ENCODE measurements at regions not wholly inside any gene's neighbourhood (a gene's known extent, or its start where the extent isn't known, plus 50 kb on each side); places are given as distances from the start of the nearest gene placed in this dataset.
A peak's percentile ranks its signal among the peaks of the same experiment; 100 is the strongest.

DNA sequence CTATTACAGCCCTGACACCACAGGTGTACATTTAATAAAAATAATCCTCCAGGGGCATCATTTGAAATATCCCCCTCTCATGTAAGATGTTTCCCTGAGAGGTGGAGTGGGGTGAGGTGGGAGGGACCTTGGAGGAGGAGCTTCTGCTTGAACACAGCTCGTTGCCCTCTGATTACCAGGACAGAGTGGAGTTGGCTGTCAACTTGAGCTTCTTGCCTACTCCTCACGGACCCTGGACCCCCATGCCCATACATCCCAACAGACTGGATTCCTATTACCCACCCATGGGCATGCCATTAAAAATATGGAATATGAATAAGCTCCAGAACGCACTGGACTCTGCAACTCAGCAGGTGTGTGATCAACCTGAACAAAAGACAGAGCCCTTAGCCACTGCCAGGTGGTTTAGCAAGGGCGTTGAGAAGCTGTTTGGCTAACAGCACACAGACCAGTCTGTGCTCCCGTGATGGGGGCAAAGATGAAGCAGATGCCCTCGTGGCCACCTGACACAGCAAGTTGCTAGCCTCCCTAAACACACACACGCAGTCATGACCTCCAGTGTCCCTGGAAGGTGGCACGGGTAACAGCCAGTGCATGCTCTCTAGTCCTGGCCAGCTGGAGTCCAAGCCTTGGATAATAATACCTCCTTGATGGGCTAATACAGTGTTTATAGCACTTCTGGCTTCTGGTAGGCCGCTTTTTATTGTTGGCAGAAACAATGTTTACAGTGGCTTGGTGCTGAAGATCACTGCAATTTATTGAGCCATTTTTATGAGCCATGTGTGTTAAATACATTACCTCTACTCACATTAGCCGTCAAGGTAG, 155.0 kb downstream of the TOMM20 start:
- no peak for DNase-seq

DNA sequence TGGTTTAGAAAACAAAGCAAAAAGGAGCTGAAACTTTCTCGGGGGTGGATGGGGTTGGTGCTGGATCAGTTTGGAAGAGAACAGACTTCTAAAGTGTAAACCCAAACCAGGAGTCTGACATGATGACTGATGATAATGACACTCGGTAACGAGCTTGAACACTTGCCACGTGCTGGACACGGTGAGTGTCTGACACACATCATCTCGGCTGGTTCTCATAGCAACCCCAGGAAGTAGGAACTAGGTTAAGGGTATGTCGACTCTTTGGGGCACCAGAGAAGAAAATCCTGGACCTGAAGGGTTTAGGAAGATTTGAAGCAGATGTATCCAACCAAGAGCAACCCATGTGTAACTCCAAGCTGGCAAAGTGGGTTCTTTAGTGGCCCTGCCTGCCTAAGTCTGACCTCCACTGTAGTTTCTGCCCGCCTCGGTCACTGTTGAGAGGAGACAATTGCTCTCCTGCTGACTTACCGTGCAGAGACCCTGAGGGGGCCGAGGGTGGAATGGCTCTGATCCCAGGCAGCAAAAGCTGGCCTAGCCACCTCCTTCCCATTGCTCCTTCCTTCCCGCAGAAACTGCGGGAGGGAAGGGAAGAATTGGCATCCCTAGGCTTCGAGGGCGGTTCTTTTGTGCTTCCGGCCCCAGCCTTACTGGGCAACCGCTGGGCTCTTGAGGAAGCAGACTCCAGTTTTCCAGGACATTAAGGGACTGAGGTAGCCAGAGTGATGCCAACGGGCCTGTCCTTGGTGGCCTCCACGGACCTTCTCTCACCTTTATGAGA, 156.0 kb downstream of the TOMM20 start:
- no peak for DNase-seq

DNA sequence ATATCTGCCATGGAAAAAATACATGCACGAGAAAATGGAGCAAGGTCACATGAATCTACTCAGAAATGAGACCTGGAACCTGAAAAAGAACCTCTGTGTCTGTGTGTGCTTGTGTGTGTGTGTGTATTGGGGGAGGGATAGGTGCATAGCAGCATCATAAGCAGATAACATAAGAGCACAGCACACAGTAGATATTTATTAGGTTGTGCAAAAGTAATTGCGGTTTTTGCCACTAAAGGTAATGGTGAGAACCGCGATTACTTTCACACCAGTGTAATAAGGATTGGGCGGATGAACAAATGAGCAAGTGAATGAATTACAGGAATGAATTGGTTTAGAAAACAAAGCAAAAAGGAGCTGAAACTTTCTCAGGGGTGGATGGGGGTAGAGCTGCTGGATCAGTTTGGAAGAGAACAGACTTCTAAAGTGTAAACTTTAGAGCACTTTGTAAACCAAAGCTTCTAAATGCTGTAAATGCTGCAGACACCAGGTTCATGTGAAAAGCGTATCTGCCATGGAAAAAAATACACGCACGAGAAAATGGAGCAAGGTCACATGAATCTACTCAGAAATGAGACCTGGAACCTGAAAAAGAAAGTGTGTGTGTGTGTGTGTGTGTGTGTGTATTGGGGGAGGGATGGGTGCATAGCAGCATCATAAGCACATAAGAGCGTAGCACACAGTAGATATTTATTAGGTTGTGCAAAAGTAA, 156.9 kb downstream of the TOMM20 start:
- DNase-seq, result no peak

DNA sequence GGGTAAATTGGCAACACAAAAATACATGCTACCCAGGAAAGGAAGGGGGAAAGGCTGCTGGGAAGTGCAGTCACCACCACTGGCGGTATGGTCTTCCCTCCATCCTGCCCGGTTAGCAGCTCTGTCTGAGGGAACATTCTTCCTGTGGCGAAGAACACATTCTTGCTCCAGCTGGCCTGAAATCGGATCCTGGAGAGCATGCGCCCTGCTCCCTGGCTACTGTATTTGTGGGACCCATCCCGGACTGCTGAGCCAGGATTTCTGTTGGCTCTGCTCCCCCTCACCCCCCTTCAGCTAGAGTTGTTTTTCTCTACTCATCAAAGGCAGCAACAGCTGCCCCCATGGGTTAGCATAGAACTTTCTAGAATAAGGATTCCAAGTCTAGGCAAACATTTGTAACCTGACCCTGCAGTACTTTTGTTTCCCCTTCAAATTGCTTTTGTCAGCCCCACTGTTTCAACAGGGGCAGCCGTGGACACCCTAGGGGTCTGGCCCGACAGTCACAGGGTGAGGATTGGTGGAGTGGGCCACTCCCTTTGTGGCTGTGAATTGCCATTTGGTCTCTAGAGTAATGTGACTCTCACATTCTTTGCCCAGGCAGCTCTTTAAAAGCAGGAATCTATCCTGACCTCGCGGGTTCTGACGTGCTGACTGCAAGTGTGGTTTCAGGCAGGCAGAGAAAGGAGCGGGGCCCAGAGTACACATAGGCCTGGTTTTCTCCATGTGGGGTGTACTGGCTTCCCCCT, 157.7 kb downstream of the TOMM20 start:
- DNase-seq, result peak; percentile 98

DNA sequence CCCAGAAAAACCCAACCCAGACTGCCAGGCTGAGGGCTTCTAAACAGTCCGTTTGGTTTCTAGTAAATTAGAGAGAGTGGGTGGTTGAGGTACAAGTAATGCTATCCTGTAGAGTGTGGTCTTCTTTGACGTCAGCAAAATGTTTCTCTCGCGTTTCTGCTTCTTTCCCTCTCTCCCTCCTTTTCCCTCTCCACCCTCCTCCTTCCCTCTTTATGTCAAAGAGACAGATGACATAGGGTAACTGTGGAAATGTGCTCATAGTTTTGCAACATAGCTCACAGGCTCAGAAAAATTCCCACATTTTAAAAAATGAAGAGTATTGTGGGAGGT, 158.3 kb downstream of the TOMM20 start:
- DNase-seq, result peak; percentile 79

DNA sequence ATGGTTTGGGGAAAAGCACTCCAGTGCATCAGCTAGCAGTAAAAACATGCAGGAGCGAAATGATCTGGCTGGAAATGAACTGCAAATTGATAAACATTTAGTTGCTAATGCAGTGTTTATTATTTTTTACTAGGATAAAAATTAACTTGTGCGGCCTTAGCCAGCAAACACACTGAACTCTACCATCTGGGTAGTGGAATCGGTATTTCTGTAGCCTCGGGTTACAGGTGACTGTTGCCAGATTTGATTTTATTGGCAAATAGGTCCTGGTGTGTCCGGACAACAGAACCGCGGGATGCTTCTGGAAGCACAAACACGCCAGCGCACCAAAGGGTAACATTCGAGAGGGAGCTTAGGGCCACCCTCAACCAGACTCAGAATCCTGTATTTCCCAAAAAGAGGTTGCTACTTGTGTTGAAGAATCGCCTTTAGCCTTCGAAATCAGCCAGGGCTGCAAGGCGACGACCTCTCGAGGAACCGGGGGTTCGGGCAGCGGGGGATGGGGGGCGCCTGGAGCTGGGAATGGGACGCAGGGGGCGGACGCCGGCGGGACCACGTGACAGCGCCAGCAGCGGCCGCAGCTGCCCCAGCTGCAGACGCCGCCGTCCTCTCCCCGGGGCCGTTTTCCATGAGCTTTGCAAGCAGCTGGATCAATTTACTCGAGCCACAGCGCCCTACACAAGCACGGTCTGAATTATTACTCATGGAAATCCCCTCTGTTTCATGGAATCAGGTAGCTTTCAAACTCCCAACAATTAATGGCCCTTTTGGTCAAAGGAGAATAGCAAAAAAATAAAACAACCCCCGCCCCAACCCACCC, 158.8 kb downstream of the TOMM20 start:
- peak; percentile 95 for DNase-seq

DNA sequence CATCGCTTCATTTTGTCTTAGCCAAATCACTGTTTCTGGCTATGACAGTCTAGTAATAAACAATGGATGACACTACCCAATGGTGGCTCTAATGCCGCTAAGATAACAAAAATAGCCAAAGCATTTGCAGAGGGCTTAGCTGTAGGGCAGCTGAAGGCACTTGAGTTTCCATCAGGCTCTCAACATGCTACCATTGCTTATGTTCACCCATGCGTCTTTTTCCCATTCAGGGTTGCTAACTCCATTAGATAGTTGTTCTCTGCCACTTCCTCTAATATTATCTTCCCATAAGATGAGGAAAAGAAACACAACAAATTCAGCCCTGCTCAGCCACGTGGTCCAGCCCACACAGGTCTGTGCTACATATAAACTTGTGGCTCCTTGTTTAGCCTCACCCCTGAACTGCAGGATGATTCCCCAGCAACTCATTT, 159.6 kb downstream of the TOMM20 start:
- peak; percentile 84 for DNase-seq

DNA sequence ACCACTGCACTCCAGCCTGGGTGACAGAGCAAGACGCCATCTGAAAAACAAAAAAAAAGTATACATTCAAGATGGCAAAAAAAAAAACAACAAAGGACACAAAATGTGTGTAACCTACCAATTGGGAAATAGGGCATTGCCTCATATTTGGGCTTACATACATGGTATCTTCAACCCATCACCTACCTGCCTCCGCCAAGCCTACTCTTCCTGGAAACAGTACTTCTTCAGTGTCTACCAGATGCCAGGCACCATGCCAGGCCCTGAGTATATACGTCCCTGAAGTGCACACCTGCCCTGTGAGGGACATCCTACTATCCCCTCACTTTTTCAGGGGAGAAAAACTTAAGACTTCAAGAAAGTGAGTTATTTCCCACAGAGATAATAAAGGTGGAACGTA, 160.2 kb downstream of the TOMM20 start:
- DNase-seq, result peak; percentile 36

DNA sequence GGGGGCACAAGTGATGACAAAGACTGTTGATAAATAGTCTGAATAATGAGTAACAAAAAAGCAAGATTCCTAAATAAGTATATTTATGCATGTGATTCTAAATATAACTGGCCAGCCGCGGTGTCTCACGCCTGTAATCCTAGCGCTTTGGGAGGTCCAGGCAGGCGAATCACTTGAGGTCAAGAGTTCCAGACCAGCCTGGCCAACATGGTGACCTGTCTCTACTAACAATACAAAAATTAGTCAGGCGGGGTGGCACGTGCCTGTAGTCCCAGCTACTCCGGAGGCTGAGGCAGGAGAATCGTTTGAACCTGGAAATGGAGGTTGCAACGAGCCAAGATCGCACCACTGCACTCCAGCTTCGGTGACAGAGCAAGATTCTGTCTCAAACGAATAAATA, 161.5 kb downstream of the TOMM20 start:
- DNase-seq, result no peak

DNA sequence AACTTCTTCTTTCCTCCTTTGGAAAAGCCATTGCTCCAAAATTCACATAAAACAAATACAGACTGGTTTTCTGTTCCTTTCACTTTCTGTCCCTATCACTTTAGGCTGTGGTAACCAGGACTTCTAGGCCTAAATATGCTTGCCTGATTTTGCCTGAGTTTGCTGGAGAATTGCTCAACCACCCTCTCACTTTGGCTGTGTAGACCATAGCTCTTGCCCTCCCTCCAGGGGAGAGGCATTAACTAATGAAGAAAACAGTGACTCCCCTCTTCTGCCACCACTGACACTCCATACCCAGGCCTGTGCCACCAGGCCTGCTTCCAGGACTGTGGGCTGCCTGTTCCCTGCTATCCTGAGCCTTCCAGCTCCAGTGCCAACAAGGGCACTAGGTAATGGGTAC, 163.5 kb downstream of the TOMM20 start:
- no peak for DNase-seq

DNA sequence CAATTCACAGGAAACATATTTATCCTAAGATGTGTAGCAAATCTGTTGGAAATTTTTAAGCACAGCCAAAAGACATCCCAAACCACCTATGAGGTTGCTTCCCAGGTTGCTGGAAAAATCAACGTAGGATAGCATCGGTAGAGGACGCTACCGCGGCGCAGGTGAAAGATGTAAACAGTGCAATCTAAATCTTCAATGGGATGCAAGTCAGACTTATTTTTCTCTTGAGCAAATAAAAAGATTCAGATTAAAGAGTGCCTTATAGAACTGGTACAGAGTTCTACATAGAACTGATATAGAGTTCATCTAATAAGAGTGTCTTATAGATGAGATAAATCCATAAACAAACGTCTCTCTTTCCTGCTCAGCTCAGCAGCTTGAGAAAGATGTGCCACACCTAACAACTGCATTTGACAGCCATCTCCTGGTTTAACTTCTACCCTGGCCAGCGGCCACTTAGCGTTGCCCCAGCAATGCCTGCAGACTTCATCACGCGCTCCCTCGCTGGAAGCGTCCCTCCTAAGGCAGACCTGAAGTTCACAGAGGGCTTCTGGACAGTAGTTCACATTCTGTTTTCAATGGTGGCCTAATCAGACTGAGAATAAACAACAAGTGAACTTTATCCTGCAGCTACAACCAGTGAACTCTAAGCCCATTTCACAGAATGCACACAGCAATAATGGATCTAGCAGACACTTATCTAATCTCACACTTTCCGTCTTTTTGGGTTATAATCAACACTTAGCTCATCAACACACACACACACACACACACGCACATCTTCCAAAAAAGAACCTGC, 164.5 kb downstream of the TOMM20 start:
- DNase-seq, result peak; percentile 64

DNA sequence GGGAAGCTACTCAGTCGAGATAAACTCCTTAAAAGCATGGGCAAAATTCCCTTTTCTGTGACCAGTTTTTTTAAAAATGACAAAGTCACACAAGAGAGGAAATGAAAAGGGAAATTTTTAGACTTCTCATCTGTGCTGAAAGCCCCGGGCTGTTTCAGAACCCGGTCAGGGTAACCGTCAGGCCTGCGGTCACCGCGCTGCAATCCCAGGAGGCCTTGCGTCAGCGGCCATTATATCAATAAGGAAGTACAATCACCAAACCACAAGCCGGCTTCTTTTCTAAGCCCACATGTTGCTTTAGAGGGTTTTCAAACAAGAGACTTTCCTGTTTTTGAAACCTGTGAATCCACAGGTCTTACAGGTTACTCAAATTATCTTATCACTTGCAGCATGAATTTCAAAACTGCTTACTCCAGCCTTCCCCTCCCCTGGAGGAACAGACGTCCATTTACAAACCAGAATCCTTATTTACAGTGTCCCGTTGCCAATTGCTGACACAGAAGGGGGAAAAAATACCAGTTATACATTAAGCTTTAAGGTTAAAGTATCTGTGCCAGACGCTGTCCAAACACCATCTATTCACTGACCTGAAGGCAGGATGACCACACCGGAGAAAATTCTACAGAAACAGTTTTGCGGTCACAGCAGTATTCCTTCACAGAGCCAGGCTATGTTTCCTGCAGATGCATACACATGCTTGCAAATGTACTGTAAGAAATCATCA, 165.3 kb downstream of the TOMM20 start:
- DNase-seq, result peak; percentile 71

DNA sequence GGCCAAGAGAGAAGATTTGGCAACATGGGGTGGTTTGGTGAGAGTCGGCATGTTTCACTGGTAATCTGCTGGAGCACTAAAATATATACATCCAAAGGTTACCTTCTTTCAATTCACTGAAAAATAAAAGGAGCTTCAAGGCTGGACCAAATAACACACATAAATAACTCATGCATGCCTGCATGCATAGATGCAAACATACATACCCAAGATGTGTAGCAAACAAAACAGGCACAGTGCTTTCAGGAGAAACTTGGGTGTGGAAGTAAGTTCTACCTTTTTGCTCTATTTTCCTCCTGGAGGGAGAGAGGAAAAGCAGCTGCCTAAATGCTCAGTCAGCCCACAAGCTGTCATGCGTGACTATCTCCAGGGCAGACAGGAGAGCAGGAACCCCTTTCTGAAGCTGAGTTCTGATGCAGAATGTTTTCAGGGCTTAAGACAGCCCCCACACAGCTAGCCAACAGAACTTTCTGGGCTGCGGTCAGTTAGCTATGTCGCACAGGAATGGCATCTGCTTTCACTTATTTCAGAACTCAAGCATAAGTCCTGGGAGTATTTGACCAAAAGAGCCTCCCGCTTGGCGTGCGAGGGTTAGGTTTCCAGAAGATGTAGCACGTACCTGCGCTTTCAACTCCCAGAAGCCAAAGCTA, 166.2 kb downstream of the TOMM20 start:
- DNase-seq, result peak; percentile 88

DNA sequence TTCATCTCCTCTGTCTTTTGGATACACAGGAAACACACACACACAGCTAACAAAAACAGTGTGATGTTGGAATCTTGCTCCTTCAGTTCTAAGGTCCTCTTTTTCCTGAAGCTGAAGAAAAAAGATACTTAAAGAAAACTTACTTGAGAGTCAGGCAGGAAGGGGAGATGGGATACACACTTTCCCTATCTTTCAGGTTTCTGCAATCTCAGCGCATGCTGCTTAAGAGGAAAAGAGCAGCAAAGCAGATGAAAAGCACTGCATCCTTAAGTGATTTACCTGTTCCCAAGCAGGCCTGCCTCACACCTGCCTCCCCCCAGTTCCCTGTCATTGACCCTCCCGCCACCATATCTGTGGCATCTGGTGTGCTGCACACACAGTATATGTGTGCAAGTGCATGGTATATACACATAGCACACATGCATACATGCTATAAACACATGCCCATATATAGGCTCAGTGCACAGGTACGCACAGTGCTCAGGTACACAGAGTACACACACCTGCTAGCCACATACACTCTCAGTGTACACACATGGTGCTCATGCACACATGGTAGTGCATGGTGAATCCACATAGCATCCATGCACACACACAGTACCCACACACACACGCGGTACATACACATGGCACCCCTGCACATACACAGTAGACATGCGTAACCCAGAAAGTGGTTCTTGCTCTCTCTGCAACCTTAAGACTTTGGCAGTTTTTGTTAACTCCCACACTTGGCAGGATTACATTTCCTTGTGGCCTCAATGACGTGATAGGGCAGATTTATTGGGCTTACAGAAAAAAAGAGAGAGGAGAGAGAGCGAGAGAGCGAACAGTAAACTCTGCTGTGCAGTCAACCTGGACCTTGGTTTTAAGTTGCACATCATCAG, 166.9 kb downstream of the TOMM20 start:
- DNase-seq, result peak; percentile 68

DNA sequence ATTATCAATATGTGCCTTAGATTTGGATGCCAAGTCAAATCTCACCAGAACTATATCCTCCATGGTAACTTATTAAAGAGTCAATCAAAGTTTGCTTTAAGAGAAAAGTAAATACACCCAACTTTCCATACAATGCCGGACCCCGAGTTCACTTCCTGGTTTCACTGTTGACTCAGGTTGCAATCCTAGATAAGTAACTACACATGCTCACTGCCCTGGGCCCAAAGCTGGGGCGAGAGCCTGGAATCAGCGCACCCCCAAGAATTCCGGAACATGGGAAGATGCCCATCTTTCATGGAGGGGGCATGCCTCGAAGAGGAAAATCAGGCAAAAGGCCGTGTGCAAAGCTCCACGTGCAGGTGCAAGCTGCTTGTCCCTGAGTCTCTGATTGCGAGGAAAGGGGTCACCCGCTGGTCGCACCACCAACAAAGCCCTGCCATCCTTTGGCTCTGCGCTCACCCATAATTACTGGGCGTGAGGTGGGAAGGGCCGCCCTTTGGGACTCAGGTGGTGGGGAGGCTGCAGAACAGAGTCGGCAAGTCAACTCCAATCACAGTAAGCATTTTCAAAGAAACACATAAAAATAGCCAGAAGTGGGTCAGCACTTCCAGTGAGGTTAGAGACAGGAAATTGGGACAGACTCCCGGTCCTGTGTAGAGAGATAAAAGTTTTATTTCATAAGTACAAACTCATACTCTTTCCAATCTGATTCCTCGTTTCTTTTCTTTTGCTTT, 167.7 kb downstream of the TOMM20 start:
- DNase-seq, result no peak

DNA sequence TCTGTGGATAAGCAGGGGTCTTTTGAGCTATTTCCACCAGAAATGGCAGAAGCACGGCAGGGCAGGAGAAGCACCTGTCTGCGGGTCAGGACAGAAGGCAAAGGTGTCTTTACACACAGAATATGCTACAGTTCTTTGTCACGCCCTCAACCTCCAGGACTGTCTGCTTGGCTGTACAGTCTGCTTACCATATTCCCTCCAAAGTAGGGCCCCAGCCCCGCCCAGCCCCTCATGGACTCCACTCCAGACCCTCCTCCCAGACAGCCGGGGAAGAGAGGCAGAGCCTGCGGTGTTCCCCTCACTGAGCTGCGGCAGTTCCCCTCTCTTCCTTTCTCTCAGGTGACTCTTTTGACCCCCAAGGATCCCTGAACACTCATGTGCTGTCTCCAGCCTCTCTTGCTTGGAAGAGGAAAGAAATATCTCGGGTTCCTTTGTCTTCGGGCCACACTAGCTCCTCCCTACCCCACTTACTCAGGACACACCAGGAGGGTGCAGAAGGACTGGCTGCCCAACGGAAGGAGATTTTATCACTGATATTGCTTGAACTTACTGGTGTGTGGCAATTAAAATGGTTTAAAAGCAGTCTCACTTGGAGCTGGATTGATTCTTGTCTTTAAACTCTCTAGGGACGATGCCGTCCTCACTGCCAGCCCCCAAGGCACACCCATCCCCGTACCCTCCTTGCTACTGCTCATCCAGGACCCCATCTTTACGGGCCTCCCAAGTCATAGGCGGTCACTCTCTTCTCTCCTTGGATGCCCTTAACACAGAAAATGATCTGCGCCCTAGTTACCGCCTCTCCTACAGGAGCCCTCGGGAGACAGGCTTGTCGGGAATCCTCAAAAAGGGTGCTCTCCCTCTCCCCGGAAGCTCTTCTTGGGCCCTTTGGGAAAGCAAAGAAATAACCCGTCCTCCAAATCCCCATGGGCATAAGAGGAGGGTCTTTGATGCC, 169.7 kb downstream of the TOMM20 start:
- DNase-seq, result no peak

Data from tongue (tissue), 1 donor.